ENCODE measurements at regions not wholly inside any gene's neighbourhood (a gene's known extent, or its start where the extent isn't known, plus 50 kb on each side); places are given as distances from the start of the nearest gene placed in this dataset.

DNA sequence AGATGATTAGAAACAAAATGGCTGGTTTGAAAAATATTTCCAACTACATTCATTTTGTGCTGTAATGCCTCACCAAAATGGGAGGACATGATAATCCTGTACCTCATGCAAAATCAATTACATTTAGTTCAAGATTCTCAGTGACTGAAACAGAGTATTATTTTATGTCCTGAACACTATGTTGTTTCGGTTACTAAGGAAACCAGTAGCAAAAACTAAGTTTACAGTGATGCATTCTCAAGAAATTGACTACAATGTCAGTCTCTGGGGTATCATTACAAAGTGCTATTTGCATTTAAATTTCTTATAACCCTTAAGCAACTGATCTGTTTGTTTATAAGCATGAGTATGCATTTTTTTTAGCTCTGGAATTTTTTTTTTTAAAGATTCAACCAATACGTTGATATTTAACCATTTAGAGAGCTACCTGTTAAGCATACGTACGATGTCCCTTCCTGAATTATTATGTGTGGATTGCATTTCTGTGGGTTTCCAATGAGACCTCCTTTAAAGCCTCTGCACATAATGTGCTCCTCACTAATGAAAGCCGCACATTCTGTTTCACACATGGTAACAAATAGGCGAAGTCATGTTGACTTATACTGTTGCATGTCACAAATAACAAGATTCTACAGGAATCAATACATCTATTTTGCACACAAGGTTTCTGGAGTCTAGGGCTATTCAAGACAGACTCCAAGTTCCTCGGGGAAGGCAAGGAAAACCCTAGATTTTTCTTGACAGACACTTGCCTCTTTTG is 1035.7 kb downstream of the ADGRL2 start:
- TF ChIP-seq TAF1 (IDR thresholded peaks at IDR 0.05; ENCODE audit: borderline replicate concordance, insufficient read depth, low read length): no peak

DNA sequence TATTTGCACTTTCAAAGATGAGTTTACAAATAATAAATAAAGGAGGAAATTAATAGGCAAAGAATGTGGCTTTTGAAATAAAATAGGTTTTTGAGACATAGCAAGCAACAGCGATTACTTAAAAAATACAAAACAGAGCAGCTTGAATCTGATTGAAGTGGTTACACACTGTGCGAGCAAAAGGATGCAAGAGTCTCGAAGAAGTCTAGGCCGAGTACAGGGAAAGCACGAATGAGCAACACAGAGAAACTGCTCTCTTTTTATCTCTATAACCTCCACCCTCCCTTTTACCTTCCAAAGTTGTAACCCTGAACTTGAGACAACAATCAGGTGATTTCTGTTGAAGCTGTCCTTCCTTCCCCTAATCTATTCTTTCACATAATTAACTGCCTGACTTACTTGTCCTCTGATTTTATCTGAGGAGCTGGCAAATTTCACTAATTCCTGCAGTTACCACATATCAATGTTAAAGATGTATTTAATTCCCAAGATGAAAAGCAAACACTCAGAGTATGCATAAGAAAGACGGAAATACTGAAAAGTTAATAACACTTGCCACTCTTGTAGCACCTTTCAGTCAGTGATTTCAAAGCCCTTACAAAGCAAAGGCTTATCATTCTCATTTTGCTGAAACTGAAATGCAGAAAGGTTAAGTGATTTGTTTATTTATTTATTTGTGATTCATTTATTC is 1030.1 kb downstream of the ADGRL2 start:
- TF ChIP-seq TAF1 (IDR thresholded peaks at IDR 0.05; ENCODE audit: borderline replicate concordance, insufficient read depth, low read length): no peak
- TF ChIP-seq SIN3A (IDR thresholded peaks at IDR 0.05; ENCODE audit: borderline replicate concordance, insufficient read depth, low read length): no peak
- TF ChIP-seq FOXP2 (optimal IDR thresholded peaks at IDR 0.05; ENCODE audit: borderline replicate concordance, extremely low read depth, extremely low read length, insufficient read depth): no peak
- TF ChIP-seq, protein P1, sequence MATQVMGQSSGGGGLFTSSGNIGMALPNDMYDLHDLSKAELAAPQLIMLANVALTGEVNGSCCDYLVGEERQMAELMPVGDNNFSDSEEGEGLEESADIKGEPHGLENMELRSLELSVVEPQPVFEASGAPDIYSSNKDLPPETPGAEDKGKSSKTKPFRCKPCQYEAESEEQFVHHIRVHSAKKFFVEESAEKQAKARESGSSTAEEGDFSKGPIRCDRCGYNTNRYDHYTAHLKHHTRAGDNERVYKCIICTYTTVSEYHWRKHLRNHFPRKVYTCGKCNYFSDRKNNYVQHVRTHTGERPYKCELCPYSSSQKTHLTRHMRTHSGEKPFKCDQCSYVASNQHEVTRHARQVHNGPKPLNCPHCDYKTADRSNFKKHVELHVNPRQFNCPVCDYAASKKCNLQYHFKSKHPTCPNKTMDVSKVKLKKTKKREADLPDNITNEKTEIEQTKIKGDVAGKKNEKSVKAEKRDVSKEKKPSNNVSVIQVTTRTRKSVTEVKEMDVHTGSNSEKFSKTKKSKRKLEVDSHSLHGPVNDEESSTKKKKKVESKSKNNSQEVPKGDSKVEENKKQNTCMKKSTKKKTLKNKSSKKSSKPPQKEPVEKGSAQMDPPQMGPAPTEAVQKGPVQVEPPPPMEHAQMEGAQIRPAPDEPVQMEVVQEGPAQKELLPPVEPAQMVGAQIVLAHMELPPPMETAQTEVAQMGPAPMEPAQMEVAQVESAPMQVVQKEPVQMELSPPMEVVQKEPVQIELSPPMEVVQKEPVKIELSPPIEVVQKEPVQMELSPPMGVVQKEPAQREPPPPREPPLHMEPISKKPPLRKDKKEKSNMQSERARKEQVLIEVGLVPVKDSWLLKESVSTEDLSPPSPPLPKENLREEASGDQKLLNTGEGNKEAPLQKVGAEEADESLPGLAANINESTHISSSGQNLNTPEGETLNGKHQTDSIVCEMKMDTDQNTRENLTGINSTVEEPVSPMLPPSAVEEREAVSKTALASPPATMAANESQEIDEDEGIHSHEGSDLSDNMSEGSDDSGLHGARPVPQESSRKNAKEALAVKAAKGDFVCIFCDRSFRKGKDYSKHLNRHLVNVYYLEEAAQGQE (IDR thresholded peaks at IDR 0.05; ENCODE audit: insufficient read depth in 1 of 2, low read depth in 2 of 2, low read length in 2 of 2): no peak
- TF ChIP-seq POLR2AphosphoS5 (IDR thresholded peaks at IDR 0.05; ENCODE audit: low read depth, low read length): no peak

DNA sequence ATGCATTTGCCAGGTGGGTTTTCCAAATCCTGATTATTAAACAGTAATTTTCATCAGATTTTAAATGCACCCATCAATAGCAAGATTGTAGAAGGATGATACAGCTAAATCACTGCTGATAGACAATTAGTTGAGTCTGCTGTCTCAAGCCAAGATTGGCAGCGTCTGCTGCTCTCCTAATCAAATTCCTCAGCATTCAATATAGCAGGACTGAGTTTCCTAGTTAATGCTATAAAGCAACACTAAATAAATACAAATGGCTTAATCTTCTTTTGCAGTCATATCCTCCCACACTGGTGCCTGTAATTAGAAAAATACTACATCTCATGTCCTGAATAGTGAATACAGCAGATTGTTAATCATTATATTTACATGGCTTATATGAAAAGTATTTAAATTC is 1028.8 kb downstream of the ADGRL2 start:
- TF ChIP-seq POLR2AphosphoS5 (IDR thresholded peaks at IDR 0.05; ENCODE audit: low read depth, low read length) (no peak), SIN3A (IDR thresholded peaks at IDR 0.05; ENCODE audit: borderline replicate concordance, insufficient read depth, low read length) (no peak), FOXP2 (optimal IDR thresholded peaks at IDR 0.05; ENCODE audit: borderline replicate concordance, extremely low read depth, extremely low read length, insufficient read depth) (no peak), TAF1 (IDR thresholded peaks at IDR 0.05; ENCODE audit: borderline replicate concordance, insufficient read depth, low read length) (no peak)
- TF ChIP-seq, protein P1 (IDR thresholded peaks at IDR 0.05; ENCODE audit: insufficient read depth in 1 of 2, low read depth in 2 of 2, low read length in 2 of 2): no peak

DNA sequence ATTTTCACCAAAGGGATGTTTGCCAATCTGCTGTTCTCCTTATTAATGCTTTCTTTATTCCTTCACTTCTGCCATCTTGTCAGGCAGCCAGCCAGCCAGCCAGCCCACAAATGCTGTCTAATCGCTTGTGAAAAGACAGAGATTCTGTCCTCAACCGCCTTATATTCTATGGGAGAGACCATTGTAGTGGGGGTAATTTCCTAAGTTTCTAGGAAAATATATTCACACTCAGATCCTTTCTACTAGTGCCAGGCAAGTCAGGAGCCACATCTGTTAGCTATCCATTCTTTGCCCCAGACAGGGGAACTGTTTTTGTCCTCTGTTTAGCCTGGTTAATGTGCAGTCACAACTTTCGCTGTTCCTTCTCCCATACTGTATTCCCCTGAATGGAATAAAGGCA is 1023.1 kb downstream of the ADGRL2 start:
- TF ChIP-seq POLR2AphosphoS5 (IDR thresholded peaks at IDR 0.05; ENCODE audit: low read depth, low read length): no peak
- TF ChIP-seq, protein P1 (IDR thresholded peaks at IDR 0.05; ENCODE audit: insufficient read depth in 1 of 2, low read depth in 2 of 2, low read length in 2 of 2): no peak
- no peak for TF ChIP-seq TAF1 (IDR thresholded peaks at IDR 0.05; ENCODE audit: borderline replicate concordance, insufficient read depth, low read length)
- no peak for TF ChIP-seq FOXP2 (optimal IDR thresholded peaks at IDR 0.05; ENCODE audit: borderline replicate concordance, extremely low read depth, extremely low read length, insufficient read depth)
- TF ChIP-seq SIN3A (IDR thresholded peaks at IDR 0.05; ENCODE audit: borderline replicate concordance, insufficient read depth, low read length): no peak

DNA sequence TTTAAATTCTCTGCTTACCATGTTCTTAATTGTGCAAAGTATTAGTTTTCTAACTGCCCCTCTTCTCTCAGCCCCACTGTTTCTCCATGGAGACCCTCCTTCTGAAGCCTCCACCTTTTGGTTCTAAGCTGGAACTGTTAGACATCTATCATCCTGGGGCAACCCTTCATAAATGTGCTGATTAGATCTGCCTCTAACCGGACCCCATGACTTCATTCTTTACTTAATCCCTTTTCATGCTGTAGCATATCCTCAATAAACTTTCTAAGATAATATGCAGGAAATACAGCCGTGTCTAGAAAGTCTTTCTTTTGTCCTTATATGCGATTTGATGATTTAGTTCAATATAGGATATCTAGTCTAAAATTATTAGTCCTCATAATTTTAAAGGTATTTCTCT is 1020.1 kb downstream of the ADGRL2 start:
- no peak for TF ChIP-seq TAF1 (IDR thresholded peaks at IDR 0.05; ENCODE audit: borderline replicate concordance, insufficient read depth, low read length)
- TF ChIP-seq SIN3A (IDR thresholded peaks at IDR 0.05; ENCODE audit: borderline replicate concordance, insufficient read depth, low read length): no peak
- TF ChIP-seq POLR2AphosphoS5 (IDR thresholded peaks at IDR 0.05; ENCODE audit: low read depth, low read length): no peak
- no peak for TF ChIP-seq FOXP2 (optimal IDR thresholded peaks at IDR 0.05; ENCODE audit: borderline replicate concordance, extremely low read depth, extremely low read length, insufficient read depth)
- TF ChIP-seq, protein P1 (IDR thresholded peaks at IDR 0.05; ENCODE audit: insufficient read depth in 1 of 2, low read depth in 2 of 2, low read length in 2 of 2): no peak
